GM12878 (cell line): ENCODE measurements at regions not wholly inside any gene's neighbourhood (a gene's known extent, or its start where the extent isn't known, plus 50 kb on each side); places are given as distances from the start of the nearest gene placed in this dataset.

Experiments
- ATAC-seq: fragments of 200-7000 bp; cut with Tn5 transposase; 3 replicates; pipeline ENCODE4 v1.9.1; 2020; ENCODE audit warnings: mild to moderate bottlenecking, moderate library complexity
- BruUV-seq: library from RNA; stranded (reverse); fragments of 400-500 nt; replicated peaks from 2 replicates; lab custom pipeline; 2021; lab: Mats Ljungman, UMichigan
- CTCF ChIA-PET: fragments of 300-600 bp; sonication (Branson Sonifier 250); formaldehyde crosslinking; extraction: SDS; loops from one replicate; lab custom pipeline; 2021; ENCODE audit warnings: inconsistent platforms; lab: Yijun Ruan, JAX
- POLR2A ChIA-PET: fragments of 350-600 bp; formaldehyde crosslinking; extraction: SDS; loops from one replicate; lab custom pipeline; 2021; ENCODE audit warnings: inconsistent platforms; lab: Charles Lee
- RAD21 ChIA-PET: fragments of 300-600 bp; sonication (Branson Sonifier 250); formaldehyde crosslinking; loops from one replicate; lab custom pipeline; 2023; ENCODE audit warnings: antibody characterized with exemption; ENCODE audit not compliant: unreplicated experiment; lab: Charles Lee
- SMC1A ChIA-PET: fragments of 300-600 bp; sonication (Branson Sonifier 250); formaldehyde crosslinking; loops from one replicate; lab custom pipeline; 2023; ENCODE audit not compliant: unreplicated experiment, uncharacterized antibody; lab: Charles Lee
- DNase-seq: peaks from one replicate; pipeline ENCODE4 v3.0.0-alpha.2; 2011; ENCODE audit warnings: low read depth, low spot score
- FAIRE-seq: peaks from 3 replicates; lab custom pipeline; 2011; peaks lifted over from hg19 to GRCh38; lab: Jason Lieb, UNC
- H2AFZ ChIP-seq: 2 replicates; pipeline ENCODE4 v1.6.0; 2011; ENCODE audit warnings: low read depth, low read length, control low read depth; ENCODE audit not compliant: control insufficient read depth
- H3K27ac ChIP-seq: 2 replicates; pipeline ENCODE4 v1.5.1; 2011; ENCODE audit warnings: control low read depth; ENCODE audit not compliant: control insufficient read depth, insufficient read depth
- H3K27me3 ChIP-seq, 2 experiments: replicated peaks in 1 of 2; 2 replicates each; pipeline versions ENCODE4 v1.6.0 to v1.6.1; 2011; ENCODE audit warnings: low read length in 1 of 2; ENCODE audit not compliant: control insufficient read depth in 2 of 2, insufficient read depth in 2 of 2
- H3K36me3 ChIP-seq, 2 experiments: 2 replicates each; pipeline ENCODE4 v1.5.1; 2011; ENCODE audit warnings: low read length in 1 of 2; ENCODE audit not compliant: control insufficient read depth in 2 of 2, insufficient read depth in 2 of 2
- H3K4me1 ChIP-seq: 2 replicates; pipeline ENCODE4 v1.6.1; 2011; ENCODE audit warnings: mild to moderate bottlenecking, low read length, moderate library complexity, mixed read lengths; ENCODE audit not compliant: control insufficient read depth, insufficient read depth
- H3K4me2 ChIP-seq: 2 replicates; pipeline ENCODE4 v1.6.0; 2011; ENCODE audit warnings: control low read depth; ENCODE audit not compliant: control insufficient read depth, insufficient read depth
- H3K4me3 ChIP-seq: fragments of 200-600 bp; sonication (generic); 2 replicates; pipeline ENCODE4 v1.5.1; 2016
- H3K79me2 ChIP-seq: 2 replicates; pipeline ENCODE4 v1.6.0; 2011; ENCODE audit warnings: low read length; ENCODE audit not compliant: control insufficient read depth, insufficient read depth
- H3K9ac ChIP-seq: 2 replicates; pipeline ENCODE4 v1.8.0; 2011; ENCODE audit warnings: low read length, control low read depth, mixed read lengths; ENCODE audit not compliant: control insufficient read depth, insufficient read depth
- H3K9me3 ChIP-seq: replicated peaks from 3 replicates; pipeline ENCODE4 v1.5.1; 2011; ENCODE audit warnings: mild to moderate bottlenecking, low read length; ENCODE audit not compliant: control insufficient read depth, insufficient read depth
- H4K20me1 ChIP-seq: 2 replicates; pipeline ENCODE4 v1.6.0; 2011; ENCODE audit not compliant: control insufficient read depth, insufficient read depth
- EED ChIP-seq: sonication (generic); IDR thresholded peaks from 2 replicates; pipeline ENCODE4 v1.6.1; 2016; ENCODE audit warnings: antibody characterized with exemption, low read depth
- GABPA ChIP-seq: IDR thresholded peaks from 2 replicates; pipeline ENCODE4 v1.6.1; 2014; ENCODE audit warnings: antibody characterized with exemption, low read depth, mild to moderate bottlenecking, inconsistent platforms
- NFIC ChIP-seq: IDR thresholded peaks from 2 replicates; pipeline ENCODE4 v1.6.1; 2012; ENCODE audit warnings: low read depth, mild to moderate bottlenecking, inconsistent platforms, low read length, moderate library complexity
- WGBS: methylation state at CpG from one replicate; pipeline ENCODE4 v1.1.6; 2016; ENCODE audit warnings: low lambda C conversion rate; ENCODE audit not compliant: insufficient replicate concordance, insufficient coverage; ENCODE audit errors: missing lambda C conversion rate; 5-methylcytosine and 5-hydroxymethylcytosine counted together
- in situ Hi-C: fragments of 300-500 bp; cut with MboI; formaldehyde crosslinking; loops from 9 replicates; pipeline ENCODE4 v1.14.3; 2018; ENCODE audit warnings: mixed read lengths
- intact Hi-C: fragments of 100-400 bp; cut with micrococcal nuclease; formaldehyde crosslinking; loops from one replicate; pipeline ENCODE4 v1.14.2; 2022; ENCODE audit not compliant: unreplicated experiment
- TF ChIP-seq, protein P1 (sequence below): fragments of 450-650 bp; IDR thresholded peaks from 2 replicates; pipeline ENCODE4 v1.6.1; 2016; ENCODE audit warnings: mild to moderate bottlenecking
- TF ChIP-seq, protein P2 (sequence below): fragments of 450-650 bp; formaldehyde crosslinking; IDR thresholded peaks from 2 replicates; pipeline ENCODE4 v1.5.0; 2022; ENCODE audit warnings: mild to moderate bottlenecking, missing genetic modification characterization
- TF ChIP-seq, protein P3 (sequence below): IDR thresholded peaks from 2 replicates; pipeline ENCODE4 v1.6.1; 2011; ENCODE audit warnings: low read depth, mild to moderate bottlenecking, low read length, moderate library complexity, borderline replicate concordance; ENCODE audit errors: extremely low read depth

DNA sequence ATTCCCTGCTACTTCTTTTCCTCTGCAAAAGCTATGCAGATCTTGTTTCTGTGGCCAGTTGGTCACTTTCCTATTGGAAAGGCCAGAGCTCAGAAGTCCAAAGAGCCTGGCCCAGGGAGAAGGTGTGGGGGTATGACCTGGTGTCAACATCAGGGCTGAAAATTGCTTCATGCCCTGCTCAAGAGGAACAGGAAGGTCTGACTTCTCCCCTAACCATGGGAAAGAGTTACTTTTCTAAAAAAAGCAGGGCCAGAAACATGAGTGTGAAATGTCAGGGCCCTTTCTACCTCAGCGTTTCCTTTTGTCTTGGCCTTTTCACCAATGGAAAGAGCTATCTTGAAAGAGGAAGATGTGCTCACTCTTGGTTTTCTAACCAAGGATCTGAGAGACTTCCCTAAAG is 117.4 kb downstream of the MAFB start:
- no peak overlapping the region for H3K4me2 ChIP-seq
- BruUV-seq, result no TSS peak
- H2AFZ ChIP-seq, result no peak overlapping the region
- ChIA-PET CTCF (no interaction called here), SMC1A (interaction anchor here (0.6 kb wide), 1 partner anchor 391 kb away, joined by 3 read pairs; no protein-coding TSS in a partner anchor), RAD21 (no interaction called here), POLR2A (no interaction called here)
- 0% methylated on average over 1 of the region's 1 CpG for WGBS
- H3K4me1 ChIP-seq, result no peaks in the 10 kb centered on the region
- no peaks in the 10 kb centered on the region for H3K79me2 ChIP-seq
- TF ChIP-seq EED, result no peak
- TF ChIP-seq, protein P1, sequence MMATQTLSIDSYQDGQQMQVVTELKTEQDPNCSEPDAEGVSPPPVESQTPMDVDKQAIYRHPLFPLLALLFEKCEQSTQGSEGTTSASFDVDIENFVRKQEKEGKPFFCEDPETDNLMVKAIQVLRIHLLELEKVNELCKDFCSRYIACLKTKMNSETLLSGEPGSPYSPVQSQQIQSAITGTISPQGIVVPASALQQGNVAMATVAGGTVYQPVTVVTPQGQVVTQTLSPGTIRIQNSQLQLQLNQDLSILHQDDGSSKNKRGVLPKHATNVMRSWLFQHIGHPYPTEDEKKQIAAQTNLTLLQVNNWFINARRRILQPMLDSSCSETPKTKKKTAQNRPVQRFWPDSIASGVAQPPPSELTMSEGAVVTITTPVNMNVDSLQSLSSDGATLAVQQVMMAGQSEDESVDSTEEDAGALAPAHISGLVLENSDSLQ, result no peak
- no peak for TF ChIP-seq NFIC
- H3K9ac ChIP-seq, result no peak overlapping the region
- no peaks in the 10 kb centered on the region; a peak in 1 of 4 replicates for H3K27me3 ChIP-seq
- FAIRE-seq, result no peak
- no peak for ATAC-seq
- no peak overlapping the region for H3K4me3 ChIP-seq
- H3K27ac ChIP-seq, result no peak overlapping the region
- no peaks in the 10 kb centered on the region for H3K36me3 ChIP-seq
- in situ Hi-C loops, result no loop called here
- no peaks in the 10 kb centered on the region for H4K20me1 ChIP-seq
- intact Hi-C loops, result no loop called here
- DNase-seq, result no peak
- H3K9me3 ChIP-seq, result no peaks in the 10 kb centered on the region

DNA sequence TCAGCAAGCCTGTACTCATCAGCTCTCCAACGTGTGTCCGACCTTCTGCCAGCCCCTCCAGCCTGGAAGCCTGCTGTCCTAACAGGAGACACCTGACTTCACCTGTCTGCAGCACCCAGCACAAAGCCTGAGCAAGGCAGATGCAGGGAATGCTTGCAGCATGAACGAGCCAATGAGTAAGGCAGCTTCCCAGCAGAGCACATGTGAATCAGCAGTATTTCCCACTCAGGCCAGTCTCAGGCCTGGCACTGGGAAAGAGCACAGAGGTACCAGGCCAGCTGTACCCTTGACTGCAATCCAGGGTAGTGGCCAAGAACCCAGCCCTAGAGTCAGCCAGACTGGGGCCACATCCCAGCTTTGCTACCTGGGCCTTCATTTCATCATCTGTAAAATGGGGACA is 120.8 kb downstream of the MAFB start:
- POLR2A ChIA-PET, result no interaction called here
- intact Hi-C loops (no loop called here), in situ Hi-C loops (no loop called here)
- Histone ChIP-seq H3K4me1 (no peaks in the 10 kb centered on the region), H3K9me3 (no peaks in the 10 kb centered on the region), H3K27ac (no peak overlapping the region), H4K20me1 (no peaks in the 10 kb centered on the region), H3K4me2 (no peak overlapping the region), H3K4me3 (no peak overlapping the region), H3K79me2 (no peaks in the 10 kb centered on the region), H2AFZ (no peak overlapping the region), H3K36me3 (no peaks in the 10 kb centered on the region), H3K9ac (no peak overlapping the region), H3K27me3 (no peaks in the 10 kb centered on the region; a peak in 1 of 4 replicates)
- CTCF ChIA-PET, result no interaction called here
- WGBS, result 0% methylated on average over 3 of the region's 3 CpGs
- no peak for FAIRE-seq
- no peak for ATAC-seq
- RAD21 ChIA-PET, result no interaction called here
- SMC1A ChIA-PET, result no interaction called here
- no TSS peak for BruUV-seq
- DNase-seq, result no peak
- TF ChIP-seq, protein P2, sequence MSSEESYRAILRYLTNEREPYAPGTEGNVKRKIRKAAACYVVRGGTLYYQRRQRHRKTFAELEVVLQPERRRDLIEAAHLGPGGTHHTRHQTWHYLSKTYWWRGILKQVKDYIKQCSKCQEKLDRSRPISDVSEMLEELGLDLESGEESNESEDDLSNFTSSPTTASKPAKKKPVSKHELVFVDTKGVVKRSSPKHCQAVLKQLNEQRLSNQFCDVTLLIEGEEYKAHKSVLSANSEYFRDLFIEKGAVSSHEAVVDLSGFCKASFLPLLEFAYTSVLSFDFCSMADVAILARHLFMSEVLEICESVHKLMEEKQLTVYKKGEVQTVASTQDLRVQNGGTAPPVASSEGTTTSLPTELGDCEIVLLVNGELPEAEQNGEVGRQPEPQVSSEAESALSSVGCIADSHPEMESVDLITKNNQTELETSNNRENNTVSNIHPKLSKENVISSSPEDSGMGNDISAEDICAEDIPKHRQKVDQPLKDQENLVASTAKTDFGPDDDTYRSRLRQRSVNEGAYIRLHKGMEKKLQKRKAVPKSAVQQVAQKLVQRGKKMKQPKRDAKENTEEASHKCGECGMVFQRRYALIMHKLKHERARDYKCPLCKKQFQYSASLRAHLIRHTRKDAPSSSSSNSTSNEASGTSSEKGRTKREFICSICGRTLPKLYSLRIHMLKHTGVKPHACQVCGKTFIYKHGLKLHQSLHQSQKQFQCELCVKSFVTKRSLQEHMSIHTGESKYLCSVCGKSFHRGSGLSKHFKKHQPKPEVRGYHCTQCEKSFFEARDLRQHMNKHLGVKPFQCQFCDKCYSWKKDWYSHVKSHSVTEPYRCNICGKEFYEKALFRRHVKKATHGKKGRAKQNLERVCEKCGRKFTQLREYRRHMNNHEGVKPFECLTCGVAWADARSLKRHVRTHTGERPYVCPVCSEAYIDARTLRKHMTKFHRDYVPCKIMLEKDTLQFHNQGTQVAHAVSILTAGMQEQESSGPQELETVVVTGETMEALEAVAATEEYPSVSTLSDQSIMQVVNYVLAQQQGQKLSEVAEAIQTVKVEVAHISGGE (CRISPR knock-in tag), result no peak
- TF ChIP-seq, protein P3, sequence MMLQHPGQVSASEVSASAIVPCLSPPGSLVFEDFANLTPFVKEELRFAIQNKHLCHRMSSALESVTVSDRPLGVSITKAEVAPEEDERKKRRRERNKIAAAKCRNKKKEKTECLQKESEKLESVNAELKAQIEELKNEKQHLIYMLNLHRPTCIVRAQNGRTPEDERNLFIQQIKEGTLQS, result no peak
- TF ChIP-seq GABPA, result no peak
- TF ChIP-seq, protein P1, result no peak
